Hepatocyte (in vitro differentiated cells): ENCODE measurements at regions not wholly inside any gene's neighbourhood (a gene's known extent, or its start where the extent isn't known, plus 50 kb on each side); places are given as distances from the start of the nearest gene placed in this dataset.

Experiments
- DNase-seq: peaks from one replicate; pipeline ENCODE4 v3.0.0-alpha.2; 2016; ENCODE audit warnings: low spot score
- H2AFZ ChIP-seq: fragments of 200-600 bp; sonication (generic); 2 replicates; pipeline ENCODE4 v1.6.0; 2016; ENCODE audit warnings: antibody characterized with exemption, mild to moderate bottlenecking
- H3K27ac ChIP-seq: fragments of 200-600 bp; sonication (generic); 2 replicates; pipeline ENCODE4 v1.5.1; 2016; ENCODE audit warnings: mild to moderate bottlenecking
- H3K27me3 ChIP-seq: fragments of 200-600 bp; sonication (generic); 2 replicates; pipeline ENCODE4 v1.6.1; 2016
- H3K36me3 ChIP-seq: fragments of 200-600 bp; sonication (generic); replicated peaks from 2 replicates; pipeline ENCODE4 v1.5.1; 2016; ENCODE audit warnings: low read depth; ENCODE audit not compliant: insufficient read depth
- H3K4me1 ChIP-seq: fragments of 200-600 bp; sonication (generic); 2 replicates; pipeline ENCODE4 v1.5.1; 2016; ENCODE audit warnings: mild to moderate bottlenecking, moderate library complexity; ENCODE audit not compliant: insufficient read depth
- H3K4me2 ChIP-seq: fragments of 200-600 bp; sonication (generic); 2 replicates; pipeline ENCODE4 v1.6.0; 2016
- H3K4me3 ChIP-seq: fragments of 200-600 bp; sonication (generic); 2 replicates; pipeline ENCODE4 v1.5.1; 2016; ENCODE audit warnings: mild to moderate bottlenecking
- H3K79me2 ChIP-seq: fragments of 200-600 bp; sonication (generic); 2 replicates; pipeline ENCODE4 v1.6.0; 2017; ENCODE audit warnings: mild to moderate bottlenecking
- H3K9me2 ChIP-seq: fragments of 200-600 bp; sonication (generic); replicated peaks from 2 replicates; pipeline ENCODE4 v1.6.0; 2017; ENCODE audit warnings: mild to moderate bottlenecking; ENCODE audit not compliant: insufficient read depth
- H3K9me3 ChIP-seq: fragments of 200-600 bp; sonication (generic); 2 replicates; pipeline ENCODE4 v1.5.1; 2016; ENCODE audit warnings: low read depth, mild to moderate bottlenecking
- H4K20me1 ChIP-seq: fragments of 200-600 bp; sonication (generic); 2 replicates; pipeline ENCODE4 v1.6.0; 2016; ENCODE audit warnings: mild to moderate bottlenecking; ENCODE audit not compliant: insufficient read depth, poor library complexity, severe bottlenecking
- CTCF ChIP-seq: fragments of 200-600 bp; sonication (generic); IDR thresholded peaks from 2 replicates; pipeline ENCODE4 v1.5.1; 2016; ENCODE audit warnings: antibody characterized with exemption, mild to moderate bottlenecking; ENCODE audit not compliant: poor library complexity
- EZH2 ChIP-seq: fragments of 200-600 bp; sonication (generic); IDR thresholded peaks from 2 replicates; pipeline ENCODE4 v1.6.1; 2016; ENCODE audit warnings: antibody characterized with exemption, mild to moderate bottlenecking, borderline replicate concordance
- EZH2phosphoT487 ChIP-seq: fragments of 200-600 bp; sonication (generic); IDR thresholded peaks from one replicate; pipeline ENCODE4 v1.6.1; 2018; ENCODE audit warnings: antibody characterized with exemption, mild to moderate bottlenecking, low read depth, moderate library complexity; ENCODE audit not compliant: unreplicated experiment, severe bottlenecking
- WGBS: methylation state at CpG from one replicate; pipeline ENCODE4 v1.1.6; 2016; ENCODE audit warnings: low lambda C conversion rate; ENCODE audit errors: missing lambda C conversion rate; 5-methylcytosine and 5-hydroxymethylcytosine counted together

GRCh38 chr18:61681065-61681464, 211.7 kb downstream of the RNF152 start:
- no peak for DNase-seq
- no peak overlapping the region for H3K4me3 ChIP-seq
- H2AFZ ChIP-seq: no peak overlapping the region
- TF ChIP-seq EZH2 (no peak), CTCF (no peak), EZH2phosphoT487 (no peak)
- H3K79me2 ChIP-seq: no peaks in the 10 kb centered on the region
- no peaks in the 10 kb centered on the region for H3K4me1 ChIP-seq
- no peak overlapping the region for H3K4me2 ChIP-seq
- no peaks in the 10 kb centered on the region for H3K36me3 ChIP-seq
- no peaks in the 10 kb centered on the region for H3K27me3 ChIP-seq
- H3K9me3 ChIP-seq: peaks cover 14% of the 10 kb centered on the region
- no peaks in the 10 kb centered on the region for H4K20me1 ChIP-seq
- H3K27ac ChIP-seq: no peak overlapping the region
- H3K9me2 ChIP-seq: no peaks in the 10 kb centered on the region
- WGBS: 73% methylated on average over 2 of the region's 2 CpGs

- Histone ChIP-seq H3K4me1 (no peaks in the 10 kb centered on the region), H3K79me2 (no peaks in the 10 kb centered on the region), H3K9me3 (peaks cover 14% of the 10 kb centered on the region), H3K36me3 (no peaks in the 10 kb centered on the region), H3K4me2 (no peak overlapping the region), H3K9me2 (no peaks in the 10 kb centered on the region), H2AFZ (no peak overlapping the region), H3K27me3 (no peaks in the 10 kb centered on the region), H4K20me1 (no peaks in the 10 kb centered on the region), H3K4me3 (no peak overlapping the region), H3K27ac (no peak overlapping the region)
- TF ChIP-seq CTCF (no peak), EZH2phosphoT487 (no peak), EZH2 (no peak)
- DNase-seq: no peak
- 88% methylated on average over 3 of the region's 3 CpGs for WGBS
Observed at GRCh38 chr18:61679836-61680235, 213.0 kb downstream of the RNF152 start.

- Histone ChIP-seq H3K9me3 (peaks cover 14% of the 10 kb centered on the region), H3K4me3 (no peak overlapping the region), H3K4me1 (no peaks in the 10 kb centered on the region), H3K36me3 (no peaks in the 10 kb centered on the region), H2AFZ (no peak overlapping the region), H3K79me2 (no peaks in the 10 kb centered on the region), H4K20me1 (no peaks in the 10 kb centered on the region), H3K27ac (no peak overlapping the region), H3K9me2 (no peaks in the 10 kb centered on the region), H3K27me3 (no peaks in the 10 kb centered on the region), H3K4me2 (no peak overlapping the region)
- no peak for TF ChIP-seq CTCF
- no peak for TF ChIP-seq EZH2phosphoT487
- no peak for TF ChIP-seq EZH2
- 58% methylated on average over 4 of the region's 4 CpGs for WGBS
- no peak for DNase-seq
Observed at GRCh38 chr18:61677435-61677970, 215.3 kb downstream of the RNF152 start.
